ENCODE measurements at regions not wholly inside any gene's neighbourhood (a gene's known extent, or its start where the extent isn't known, plus 50 kb on each side); places are given as distances from the start of the nearest gene placed in this dataset.

DNA sequence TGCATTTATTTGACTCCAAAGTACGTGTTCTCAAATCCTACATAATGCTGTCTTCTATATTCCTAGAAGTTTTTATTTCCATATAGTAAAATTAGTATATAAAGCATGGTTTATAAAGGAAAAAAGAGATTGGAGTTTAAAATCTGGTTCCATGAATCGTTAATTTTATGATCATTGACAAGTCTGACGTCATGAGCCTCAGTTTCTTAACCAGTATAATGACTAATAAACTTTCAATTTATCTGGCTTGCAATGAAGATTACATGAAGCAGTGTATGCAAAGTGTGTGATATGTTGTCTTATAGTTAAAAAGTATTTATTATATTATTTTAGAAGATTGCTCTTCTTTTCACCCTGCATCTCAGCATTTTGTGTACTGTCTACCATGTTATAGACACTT lies 421.4 kb upstream of the LRRC7 start:
- no peaks in the 10 kb centered on the region for H3K9me3 ChIP-seq (ENCODE audit: low read length)
- TF ChIP-seq POLR2AphosphoS5 (IDR thresholded peaks at IDR 0.05) (no peak), REST (IDR thresholded peaks at IDR 0.05; ENCODE audit: borderline replicate concordance) (no peak), RAD21 (conservative IDR thresholded peaks at IDR 0.05) (no peak)
- no peaks in the 10 kb centered on the region for H3K36me3 ChIP-seq (ENCODE audit: insufficient read depth, low read length)
- no peaks in the 10 kb centered on the region for H3K27me3 ChIP-seq (ENCODE audit: insufficient read depth, low read depth, low read length)
- no peaks in the 10 kb centered on the region for H3F3A ChIP-seq (ENCODE audit: insufficient read depth, low read length, poor library complexity, severe bottlenecking)
- no peak overlapping the region for H3K4me3 ChIP-seq (ENCODE audit: low read length)
- no peak overlapping the region for H3K4me2 ChIP-seq (ENCODE audit: low read length)
- H2AFZ ChIP-seq (ENCODE audit: low read depth, low read length) = no peak overlapping the region
- no peaks in the 10 kb centered on the region for H3K79me2 ChIP-seq (replicated peaks; ENCODE audit: insufficient read depth, low read length)
- no peaks in the 10 kb centered on the region for H3K9me2 ChIP-seq (ENCODE audit: insufficient read depth, low read length)
- H4K20me1 ChIP-seq (ENCODE audit: insufficient read depth) = no peaks in the 10 kb centered on the region
- H3K27ac ChIP-seq (ENCODE audit: low read length) = no peak overlapping the region
- H3K9ac ChIP-seq (ENCODE audit: low read length) = no peak overlapping the region

GRCh38 chr1:69148731-69149130 lies 419.0 kb upstream of the LRRC7 start:
- H3K27ac ChIP-seq (ENCODE audit: low read length) = no peak overlapping the region
- H2AFZ ChIP-seq (ENCODE audit: low read depth, low read length) = no peak overlapping the region
- H3F3A ChIP-seq (ENCODE audit: insufficient read depth, low read length, poor library complexity, severe bottlenecking) = no peaks in the 10 kb centered on the region
- H3K4me3 ChIP-seq (ENCODE audit: low read length) = no peak overlapping the region
- H3K27me3 ChIP-seq (ENCODE audit: insufficient read depth, low read depth, low read length) = no peaks in the 10 kb centered on the region
- H4K20me1 ChIP-seq (ENCODE audit: insufficient read depth) = no peaks in the 10 kb centered on the region
- TF ChIP-seq POLR2AphosphoS5 (IDR thresholded peaks at IDR 0.05) = no peak
- TF ChIP-seq MXI1 (conservative IDR thresholded peaks at IDR 0.05; ENCODE audit: poor library complexity, severe bottlenecking) = no peak
- no peak for TF ChIP-seq RAD21 (conservative IDR thresholded peaks at IDR 0.05)
- TF ChIP-seq REST (IDR thresholded peaks at IDR 0.05; ENCODE audit: borderline replicate concordance) = no peak
- no peak for TF ChIP-seq EZH2 (IDR thresholded peaks at IDR 0.05; ENCODE audit: borderline replicate concordance, insufficient read depth, low read length, poor library complexity, severe bottlenecking)
- TF ChIP-seq SMC3 (conservative IDR thresholded peaks at IDR 0.05; ENCODE audit: poor library complexity) = no peak
- TF ChIP-seq EP300 (conservative IDR thresholded peaks at IDR 0.05; ENCODE audit: poor library complexity, severe bottlenecking) = no peak
- no peak for TF ChIP-seq TAF1 (IDR thresholded peaks at IDR 0.05; ENCODE audit: low read depth)
- no peaks in the 10 kb centered on the region for H3K36me3 ChIP-seq (ENCODE audit: insufficient read depth, low read length)
- no peaks in the 10 kb centered on the region for H3K9me2 ChIP-seq (ENCODE audit: insufficient read depth, low read length)
- H3K79me2 ChIP-seq (replicated peaks; ENCODE audit: insufficient read depth, low read length) = no peaks in the 10 kb centered on the region
- no peak overlapping the region for H3K4me2 ChIP-seq (ENCODE audit: low read length)
- no peak overlapping the region for H3K9ac ChIP-seq (ENCODE audit: low read length)
- no peaks in the 10 kb centered on the region for H3K9me3 ChIP-seq (ENCODE audit: low read length)
